GM21825 (cell line): ENCODE measurements at regions not wholly inside any gene's neighbourhood (a gene's known extent, or its start where the extent isn't known, plus 50 kb on each side); places are given as distances from the start of the nearest gene placed in this dataset.

Source experiments
- ATAC-seq: cut with Tn5 transposase; IDR thresholded peaks from one replicate; pipeline ENCODE4 v1.9.1; 2021; ENCODE audit warnings: mild to moderate bottlenecking, moderate library complexity; ENCODE audit not compliant: unreplicated experiment

GRCh38 chr1:118366286-118366685 lies 181.3 kb upstream of the SPAG17 start:
- no peak for ATAC-seq

GRCh38 chr1:118364882-118365281 lies 179.9 kb upstream of the SPAG17 start:
- ATAC-seq = no peak

GRCh38 chr1:118363396-118363795 lies 178.4 kb upstream of the SPAG17 start:
- ATAC-seq = no peak

GRCh38 chr1:118360817-118361216 lies 175.8 kb upstream of the SPAG17 start:
- no peak for ATAC-seq

GRCh38 chr1:118346936-118347335 lies 161.9 kb upstream of the SPAG17 start:
- no peak for ATAC-seq

- no peak for ATAC-seq
Measured at GRCh38 chr1:118340928-118341910, 156.2 kb upstream of the SPAG17 start.

- ATAC-seq = no peak
Measured at GRCh38 chr1:118339400-118340124, 154.5 kb upstream of the SPAG17 start.

- no peak for ATAC-seq
Measured at GRCh38 chr1:118338936-118339335, 153.9 kb upstream of the SPAG17 start.

- no peak for ATAC-seq
Measured at GRCh38 chr1:118337346-118337745, 152.3 kb upstream of the SPAG17 start.

- peak; percentile 97 for ATAC-seq
Measured at GRCh38 chr1:118335331-118335732, 150.3 kb upstream of the SPAG17 start.

- ATAC-seq = no peak
Measured at GRCh38 chr1:118334506-118334905, 149.5 kb upstream of the SPAG17 start.

GRCh38 chr1:118333601-118334210 lies 148.7 kb upstream of the SPAG17 start:
- no peak for ATAC-seq

- no peak for ATAC-seq
Measured at GRCh38 chr1:118326960-118327629, 142.1 kb upstream of the SPAG17 start.

- no peak for ATAC-seq
Measured at GRCh38 chr1:118325550-118326225, 140.7 kb upstream of the SPAG17 start.

- ATAC-seq = no peak
Measured at GRCh38 chr1:118323246-118323645, 138.2 kb upstream of the SPAG17 start.

GRCh38 chr1:118322331-118322730 lies 137.3 kb upstream of the SPAG17 start:
- no peak for ATAC-seq

- no peak for ATAC-seq
Measured at GRCh38 chr1:118321840-118322239, 136.8 kb upstream of the SPAG17 start.

- no peak for ATAC-seq
Measured at GRCh38 chr1:118317842-118318614, 133.0 kb upstream of the SPAG17 start.

GRCh38 chr1:118306851-118307250 lies 121.8 kb upstream of the SPAG17 start:
- ATAC-seq = no peak
